ENCODE measurements at regions not wholly inside any gene's neighbourhood (a gene's known extent, or its start where the extent isn't known, plus 50 kb on each side); places are given as distances from the start of the nearest gene placed in this dataset.

GRCh38 chr1:34371829-34372532 lies 195.3 kb downstream of the C1orf94 start:
- TF ChIP-seq, protein P1, sequence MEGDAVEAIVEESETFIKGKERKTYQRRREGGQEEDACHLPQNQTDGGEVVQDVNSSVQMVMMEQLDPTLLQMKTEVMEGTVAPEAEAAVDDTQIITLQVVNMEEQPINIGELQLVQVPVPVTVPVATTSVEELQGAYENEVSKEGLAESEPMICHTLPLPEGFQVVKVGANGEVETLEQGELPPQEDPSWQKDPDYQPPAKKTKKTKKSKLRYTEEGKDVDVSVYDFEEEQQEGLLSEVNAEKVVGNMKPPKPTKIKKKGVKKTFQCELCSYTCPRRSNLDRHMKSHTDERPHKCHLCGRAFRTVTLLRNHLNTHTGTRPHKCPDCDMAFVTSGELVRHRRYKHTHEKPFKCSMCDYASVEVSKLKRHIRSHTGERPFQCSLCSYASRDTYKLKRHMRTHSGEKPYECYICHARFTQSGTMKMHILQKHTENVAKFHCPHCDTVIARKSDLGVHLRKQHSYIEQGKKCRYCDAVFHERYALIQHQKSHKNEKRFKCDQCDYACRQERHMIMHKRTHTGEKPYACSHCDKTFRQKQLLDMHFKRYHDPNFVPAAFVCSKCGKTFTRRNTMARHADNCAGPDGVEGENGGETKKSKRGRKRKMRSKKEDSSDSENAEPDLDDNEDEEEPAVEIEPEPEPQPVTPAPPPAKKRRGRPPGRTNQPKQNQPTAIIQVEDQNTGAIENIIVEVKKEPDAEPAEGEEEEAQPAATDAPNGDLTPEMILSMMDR (IDR thresholded peaks at IDR 0.05; ENCODE audit: poor library complexity), result no peak
- no peak for TF ChIP-seq EZH2 (IDR thresholded peaks at IDR 0.05; ENCODE audit: borderline replicate concordance)

All from hepatocyte (in vitro differentiated cells).